ENCODE measurements at regions not wholly inside any gene's neighbourhood (a gene's known extent, or its start where the extent isn't known, plus 50 kb on each side); places are given as distances from the start of the nearest gene placed in this dataset.

GRCh38 chr19:31611046-31611877 is 262.0 kb upstream of the TSHZ3 start:
- DNase-seq, result no peak

GRCh38 chr19:31612873-31613272 is 263.6 kb upstream of the TSHZ3 start:
- DNase-seq, result no peak

- DNase-seq, result no peak
Observed at GRCh38 chr19:31613683-31614219, 264.5 kb upstream of the TSHZ3 start.

- DNase-seq, result no peak
Observed at GRCh38 chr19:31616031-31616430, 266.8 kb upstream of the TSHZ3 start.

GRCh38 chr19:31617010-31617585 is 267.9 kb upstream of the TSHZ3 start:
- no peak for DNase-seq

GRCh38 chr19:31625056-31625455 is 275.8 kb upstream of the TSHZ3 start:
- no peak for DNase-seq

- no peak for DNase-seq
Observed at GRCh38 chr19:31625575-31625974, 276.3 kb upstream of the TSHZ3 start.

- DNase-seq, result no peak
Observed at GRCh38 chr19:31626941-31627340, 277.7 kb upstream of the TSHZ3 start.

GRCh38 chr19:31627620-31628365 is 278.6 kb upstream of the TSHZ3 start:
- DNase-seq, result no peak

- no peak for DNase-seq
Observed at GRCh38 chr19:31629579-31630363, 280.5 kb upstream of the TSHZ3 start.

- DNase-seq, result no peak
Observed at GRCh38 chr19:31633014-31633413, 283.8 kb upstream of the TSHZ3 start.

- DNase-seq, result no peak
Observed at GRCh38 chr19:31639306-31639705, 290.1 kb upstream of the TSHZ3 start.

GRCh38 chr19:31641591-31641990 is 292.4 kb upstream of the TSHZ3 start:
- DNase-seq, result no peak

- DNase-seq, result no peak
Observed at GRCh38 chr19:31648347-31648746, 299.1 kb upstream of the TSHZ3 start.

- no peak for DNase-seq
Observed at GRCh38 chr19:31656507-31656906, 307.3 kb upstream of the TSHZ3 start.

GRCh38 chr19:31658993-31659896 is 310.0 kb upstream of the TSHZ3 start:
- DNase-seq, result no peak

- DNase-seq, result no peak
Observed at GRCh38 chr19:31659897-31660210, 310.6 kb upstream of the TSHZ3 start.

- no peak for DNase-seq
Observed at GRCh38 chr19:31664096-31664495, 314.9 kb upstream of the TSHZ3 start.

- DNase-seq, result no peak
Observed at GRCh38 chr19:31664997-31665396, 315.8 kb upstream of the TSHZ3 start.

- no peak for DNase-seq
Observed at GRCh38 chr19:31666126-31666525, 316.9 kb upstream of the TSHZ3 start.

- DNase-seq, result no peak
Observed at GRCh38 chr19:31667106-31667505, 317.9 kb upstream of the TSHZ3 start.

- no peak for DNase-seq
Observed at GRCh38 chr19:31668921-31669320, 319.7 kb upstream of the TSHZ3 start.

Data from stimulated activated CD4-positive, alpha-beta T cell treated with anti-CD3 and anti-CD28 coated beads, Interleukin-15, amount 100 ng/mL, for 24 hours (primary cell).